ENCODE measurements at regions not wholly inside any gene's neighbourhood (a gene's known extent, or its start where the extent isn't known, plus 50 kb on each side); places are given as distances from the start of the nearest gene placed in this dataset.
A peak's percentile ranks its signal among the peaks of the same experiment; 100 is the strongest.

DNA sequence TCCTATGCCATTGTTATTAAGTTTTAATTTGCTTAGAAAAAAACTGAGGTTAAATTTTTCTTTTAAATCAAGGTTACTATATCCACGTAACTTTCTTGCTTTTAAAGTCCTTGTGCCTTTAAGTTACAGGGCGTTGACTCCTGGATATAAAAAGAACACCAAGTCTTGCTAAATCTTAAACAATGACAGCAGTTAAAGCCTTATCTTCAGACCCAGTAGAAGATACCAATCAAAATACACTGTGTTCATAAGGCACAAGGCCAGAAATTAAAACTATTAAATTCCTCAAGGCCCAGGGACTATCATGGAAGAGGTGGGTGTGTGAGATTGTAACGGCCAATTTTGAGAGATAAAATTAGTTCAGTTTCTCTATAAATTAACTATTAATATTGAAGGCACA is 60.4 kb downstream of the PAGE2 start:
- Histone ChIP-seq H3K4me2 (ENCODE audit: insufficient read depth, low read length) (no peak overlapping the region), H3K27me3 (ENCODE audit: control insufficient read depth in 2 of 2, insufficient read depth in 2 of 2, low read length in 2 of 2) (no peaks in the 10 kb centered on the region), H3K9me3 (replicated peaks; ENCODE audit: control insufficient read depth, insufficient read depth, low read length) (no peaks in the 10 kb centered on the region), H2AFZ (ENCODE audit: low read depth, low read length) (no peak overlapping the region), H3K9me1 (replicated peaks; ENCODE audit: control insufficient read depth, extremely low read depth, insufficient read depth, low read length) (no peaks in the 10 kb centered on the region), H4K20me1 (replicated peaks; ENCODE audit: control insufficient read depth, extremely low read depth, insufficient read depth, low read length) (no peaks in the 10 kb centered on the region), H3K36me3 (ENCODE audit: control insufficient read depth in 2 of 2, extremely low read depth in 1 of 2, insufficient read depth in 2 of 2, low read length in 2 of 2) (no peaks in the 10 kb centered on the region), H3K9ac (replicated peaks; ENCODE audit: extremely low read depth, insufficient read depth, low read length) (no peak overlapping the region), H3K27ac (ENCODE audit: insufficient read depth, low read depth, low read length) (no peak overlapping the region), H3K4me3 (replicated peaks in 1 of 3; ENCODE audit: insufficient read depth in 1 of 3, low read depth in 1 of 3, low read length in 3 of 3) (no peak overlapping the region), H3K4me1 (ENCODE audit: control insufficient read depth, extremely low read depth, insufficient read depth, low read length) (no peaks in the 10 kb centered on the region), H3K79me2 (ENCODE audit: control insufficient read depth, insufficient read depth, low read length) (no peaks in the 10 kb centered on the region)
- DNase-seq (ENCODE audit: low read depth, low spot score) (peak; percentile 2), FAIRE-seq (no peak)
- BruUV-seq (replicated peaks): no TSS peak
- intact Hi-C loops (cut with micrococcal nuclease) (no loop called here), dilution Hi-C loops (cut with MboI; ENCODE audit: extremely low pct_ligation_motif_present, low sequenced_read_pairs) (no loop called here)
- TF ChIP-seq GATA2 (IDR thresholded peaks at IDR 0.05; ENCODE audit: insufficient read depth, insufficient read length, low read depth, low read length): no peak
- no peak for TF ChIP-seq EZH2 (IDR thresholded peaks at IDR 0.05; ENCODE audit: borderline replicate concordance, low read depth, low read length, severe bottlenecking)
- TF ChIP-seq JUN (IDR thresholded peaks at IDR 0.05; ENCODE audit: borderline replicate concordance, insufficient read depth, insufficient read length, low read depth): no peak
- TF ChIP-seq MYC (IDR thresholded peaks at IDR 0.05; ENCODE audit: low read depth, low read length): no peak
- TF ChIP-seq, protein P1, sequence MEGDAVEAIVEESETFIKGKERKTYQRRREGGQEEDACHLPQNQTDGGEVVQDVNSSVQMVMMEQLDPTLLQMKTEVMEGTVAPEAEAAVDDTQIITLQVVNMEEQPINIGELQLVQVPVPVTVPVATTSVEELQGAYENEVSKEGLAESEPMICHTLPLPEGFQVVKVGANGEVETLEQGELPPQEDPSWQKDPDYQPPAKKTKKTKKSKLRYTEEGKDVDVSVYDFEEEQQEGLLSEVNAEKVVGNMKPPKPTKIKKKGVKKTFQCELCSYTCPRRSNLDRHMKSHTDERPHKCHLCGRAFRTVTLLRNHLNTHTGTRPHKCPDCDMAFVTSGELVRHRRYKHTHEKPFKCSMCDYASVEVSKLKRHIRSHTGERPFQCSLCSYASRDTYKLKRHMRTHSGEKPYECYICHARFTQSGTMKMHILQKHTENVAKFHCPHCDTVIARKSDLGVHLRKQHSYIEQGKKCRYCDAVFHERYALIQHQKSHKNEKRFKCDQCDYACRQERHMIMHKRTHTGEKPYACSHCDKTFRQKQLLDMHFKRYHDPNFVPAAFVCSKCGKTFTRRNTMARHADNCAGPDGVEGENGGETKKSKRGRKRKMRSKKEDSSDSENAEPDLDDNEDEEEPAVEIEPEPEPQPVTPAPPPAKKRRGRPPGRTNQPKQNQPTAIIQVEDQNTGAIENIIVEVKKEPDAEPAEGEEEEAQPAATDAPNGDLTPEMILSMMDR (IDR thresholded peaks at IDR 0.05; ENCODE audit: extremely low read depth in 1 of 2, insufficient read depth in 1 of 2, low read depth in 1 of 2, low read length in 2 of 2): no peak
- TF ChIP-seq FOS (IDR thresholded peaks at IDR 0.05; ENCODE audit: borderline replicate concordance, insufficient read depth, low read length): no peak
- TF ChIP-seq, protein P2, sequence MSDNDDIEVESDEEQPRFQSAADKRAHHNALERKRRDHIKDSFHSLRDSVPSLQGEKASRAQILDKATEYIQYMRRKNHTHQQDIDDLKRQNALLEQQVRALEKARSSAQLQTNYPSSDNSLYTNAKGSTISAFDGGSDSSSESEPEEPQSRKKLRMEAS (IDR thresholded peaks at IDR 0.05; ENCODE audit: insufficient read depth, insufficient read length): no peak
- TF ChIP-seq POLR2AphosphoS5 (IDR thresholded peaks at IDR 0.05; ENCODE audit: insufficient read depth, low read depth, low read length): no peak
- no peak for TF ChIP-seq POLR2A (IDR thresholded peaks at IDR 0.05; ENCODE audit: low read depth, low read length)
- ChIA-PET POLR2A (no interaction called here), CTCF (no interaction called here)
